SK-N-SH (cell line): ENCODE measurements at regions not wholly inside any gene's neighbourhood (a gene's known extent, or its start where the extent isn't known, plus 50 kb on each side); places are given as distances from the start of the nearest gene placed in this dataset.

ENCODE experiments used
- CHD2 ChIP-seq: fragments of 150-350 bp; IDR thresholded peaks from 2 replicates; pipeline ENCODE4 v1.6.1; 2018; ENCODE audit warnings: low read length; ENCODE audit not compliant: partially characterized antibody
- ELF1 ChIP-seq: IDR thresholded peaks from 2 replicates; pipeline ENCODE4 v1.4.0; 2012
- FOSL2 ChIP-seq: IDR thresholded peaks from 2 replicates; pipeline ENCODE4 v1.4.0; 2012; ENCODE audit warnings: low read depth, mild to moderate bottlenecking, moderate library complexity, borderline replicate concordance
- MEF2A ChIP-seq: IDR thresholded peaks from 2 replicates; pipeline ENCODE4 v1.4.0; 2012; ENCODE audit warnings: low read depth, borderline replicate concordance
- NFIC ChIP-seq: IDR thresholded peaks from 2 replicates; pipeline ENCODE4 v1.4.0; 2012; ENCODE audit warnings: borderline replicate concordance
- TAF1 ChIP-seq: IDR thresholded peaks from 2 replicates; pipeline ENCODE4 v1.6.1; 2012; ENCODE audit warnings: low read depth, mild to moderate bottlenecking, low read length, moderate library complexity, borderline replicate concordance
- small RNA-seq, 7 experiments: library from RNA; depleted of rRNA; stranded (forward); fragments of <200 nt; gene quantifications; one replicate each; pipeline ENCODE3, GENCODE V24; 2012
- TF ChIP-seq, protein P1 (sequence below): IDR thresholded peaks from 2 replicates; pipeline ENCODE4 v1.6.1; 2012; ENCODE audit warnings: mild to moderate bottlenecking, low read depth, low read length, moderate library complexity

DNA sequence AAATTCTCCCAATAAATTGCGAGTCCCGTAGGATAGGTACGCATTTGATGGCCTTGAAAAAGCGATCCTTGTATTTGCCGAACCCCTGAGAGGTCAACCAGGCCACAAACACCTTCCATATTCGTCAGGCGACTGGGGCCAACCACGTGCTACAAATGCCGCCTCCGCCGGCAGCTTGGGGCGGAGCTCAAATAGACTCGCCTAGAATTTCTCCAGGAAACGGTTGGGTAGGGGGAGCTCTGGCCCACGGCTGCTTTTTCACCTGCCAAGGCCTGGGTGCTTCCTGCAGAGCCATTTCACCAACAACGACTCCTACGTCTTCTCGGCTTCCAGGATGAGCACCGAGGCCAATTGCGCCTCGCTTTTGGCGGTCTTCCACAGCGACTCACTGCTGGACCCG lies 53.4 kb upstream of the KIF5B start (continued):
- TF ChIP-seq CHD2 (no peak), MEF2A (no peak), TAF1 (no peak), FOSL2 (no peak), NFIC (no peak), ELF1 (no peak)
- TF ChIP-seq, protein P1, sequence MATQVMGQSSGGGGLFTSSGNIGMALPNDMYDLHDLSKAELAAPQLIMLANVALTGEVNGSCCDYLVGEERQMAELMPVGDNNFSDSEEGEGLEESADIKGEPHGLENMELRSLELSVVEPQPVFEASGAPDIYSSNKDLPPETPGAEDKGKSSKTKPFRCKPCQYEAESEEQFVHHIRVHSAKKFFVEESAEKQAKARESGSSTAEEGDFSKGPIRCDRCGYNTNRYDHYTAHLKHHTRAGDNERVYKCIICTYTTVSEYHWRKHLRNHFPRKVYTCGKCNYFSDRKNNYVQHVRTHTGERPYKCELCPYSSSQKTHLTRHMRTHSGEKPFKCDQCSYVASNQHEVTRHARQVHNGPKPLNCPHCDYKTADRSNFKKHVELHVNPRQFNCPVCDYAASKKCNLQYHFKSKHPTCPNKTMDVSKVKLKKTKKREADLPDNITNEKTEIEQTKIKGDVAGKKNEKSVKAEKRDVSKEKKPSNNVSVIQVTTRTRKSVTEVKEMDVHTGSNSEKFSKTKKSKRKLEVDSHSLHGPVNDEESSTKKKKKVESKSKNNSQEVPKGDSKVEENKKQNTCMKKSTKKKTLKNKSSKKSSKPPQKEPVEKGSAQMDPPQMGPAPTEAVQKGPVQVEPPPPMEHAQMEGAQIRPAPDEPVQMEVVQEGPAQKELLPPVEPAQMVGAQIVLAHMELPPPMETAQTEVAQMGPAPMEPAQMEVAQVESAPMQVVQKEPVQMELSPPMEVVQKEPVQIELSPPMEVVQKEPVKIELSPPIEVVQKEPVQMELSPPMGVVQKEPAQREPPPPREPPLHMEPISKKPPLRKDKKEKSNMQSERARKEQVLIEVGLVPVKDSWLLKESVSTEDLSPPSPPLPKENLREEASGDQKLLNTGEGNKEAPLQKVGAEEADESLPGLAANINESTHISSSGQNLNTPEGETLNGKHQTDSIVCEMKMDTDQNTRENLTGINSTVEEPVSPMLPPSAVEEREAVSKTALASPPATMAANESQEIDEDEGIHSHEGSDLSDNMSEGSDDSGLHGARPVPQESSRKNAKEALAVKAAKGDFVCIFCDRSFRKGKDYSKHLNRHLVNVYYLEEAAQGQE, result no peak

Small RNA genes in the stretch of these regions (small RNA-seq; reads per million reads assigned to genes)
- gene AL161932.1 (0 reads per million in 7 experiments), gene RNU7-22P (0 reads per million in 7 experiments)
